Thoracic aorta (tissue), 2 donors: ENCODE measurements at regions not wholly inside any gene's neighbourhood (a gene's known extent, or its start where the extent isn't known, plus 50 kb on each side); places are given as distances from the start of the nearest gene placed in this dataset.

ENCODE experiments used
- ATAC-seq: fragments of 150-250 bp; one replicate; pipeline ENCODE4 v1.8.0; 2017; ENCODE audit warnings: low read depth; ENCODE audit not compliant: insufficient number of reproducible peaks, low FRiP score
- DNase-seq: peaks from one replicate; pipeline ENCODE4 v3.0.0-alpha.2; 2020; ENCODE audit warnings: low spot score
- H3K27ac ChIP-seq, 2 donors: fragments of 200-600 bp; sonication (generic); 1 replicate in 1 of 2; 2 replicates in 1 of 2; pipeline ENCODE4 v1.5.1; 2016; ENCODE audit warnings: mild to moderate bottlenecking in 2 of 2, moderate library complexity in 2 of 2
- H3K27me3 ChIP-seq: fragments of 200-600 bp; sonication (generic); replicated peaks from 2 replicates; pipeline ENCODE4 v1.6.0; 2016; ENCODE audit warnings: mild to moderate bottlenecking; ENCODE audit not compliant: insufficient read depth
- H3K36me3 ChIP-seq: fragments of 200-600 bp; sonication (generic); one replicate; pipeline ENCODE4 v1.5.1; 2016
- H3K4me1 ChIP-seq, 2 donors: fragments of 200-600 bp; sonication (generic); 1 replicate in 1 of 2; 2 replicates in 1 of 2; pipeline versions ENCODE4 v1.5.1 to v1.6.0; 2016; ENCODE audit warnings: low read depth in 2 of 2, mild to moderate bottlenecking in 1 of 2; ENCODE audit not compliant: control insufficient read depth in 1 of 2
- H3K4me3 ChIP-seq: fragments of 200-600 bp; sonication (generic); 2 replicates; pipeline ENCODE4 v1.5.1; 2016; ENCODE audit warnings: mild to moderate bottlenecking
- H3K9me3 ChIP-seq: fragments of 200-600 bp; sonication (generic); 2 replicates; pipeline ENCODE4 v1.5.1; 2016
- TF ChIP-seq, protein P1 (sequence below): fragments of 200-600 bp; sonication (generic); IDR thresholded peaks from one replicate; pipeline ENCODE4 v1.5.1; 2019; ENCODE audit warnings: antibody characterized with exemption

DNA sequence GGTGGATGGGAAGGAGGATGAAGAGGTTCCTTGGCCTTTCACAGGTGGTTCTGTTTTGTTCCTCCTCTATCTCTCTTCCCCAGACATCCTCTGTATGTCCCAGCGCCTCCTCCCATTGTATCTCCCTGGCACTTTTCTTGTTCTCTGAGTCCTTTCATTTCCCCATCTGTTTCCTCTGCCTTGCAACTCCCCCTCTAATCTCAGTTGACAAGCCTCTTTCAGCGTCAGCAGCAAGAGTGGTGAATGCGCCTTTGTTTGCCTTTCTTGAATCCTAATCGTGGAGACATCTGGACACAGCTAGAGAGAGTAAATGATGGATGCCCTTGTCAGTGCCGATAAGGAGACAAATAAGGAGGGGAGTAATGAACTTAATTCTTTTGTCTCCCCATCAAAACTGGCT is 167.0 kb downstream of the NDUFA10 start:
- H3K27ac ChIP-seq, result no peak overlapping the region
- no peak for DNase-seq
- no peaks in the 10 kb centered on the region for H3K36me3 ChIP-seq
- TF ChIP-seq, protein P1, sequence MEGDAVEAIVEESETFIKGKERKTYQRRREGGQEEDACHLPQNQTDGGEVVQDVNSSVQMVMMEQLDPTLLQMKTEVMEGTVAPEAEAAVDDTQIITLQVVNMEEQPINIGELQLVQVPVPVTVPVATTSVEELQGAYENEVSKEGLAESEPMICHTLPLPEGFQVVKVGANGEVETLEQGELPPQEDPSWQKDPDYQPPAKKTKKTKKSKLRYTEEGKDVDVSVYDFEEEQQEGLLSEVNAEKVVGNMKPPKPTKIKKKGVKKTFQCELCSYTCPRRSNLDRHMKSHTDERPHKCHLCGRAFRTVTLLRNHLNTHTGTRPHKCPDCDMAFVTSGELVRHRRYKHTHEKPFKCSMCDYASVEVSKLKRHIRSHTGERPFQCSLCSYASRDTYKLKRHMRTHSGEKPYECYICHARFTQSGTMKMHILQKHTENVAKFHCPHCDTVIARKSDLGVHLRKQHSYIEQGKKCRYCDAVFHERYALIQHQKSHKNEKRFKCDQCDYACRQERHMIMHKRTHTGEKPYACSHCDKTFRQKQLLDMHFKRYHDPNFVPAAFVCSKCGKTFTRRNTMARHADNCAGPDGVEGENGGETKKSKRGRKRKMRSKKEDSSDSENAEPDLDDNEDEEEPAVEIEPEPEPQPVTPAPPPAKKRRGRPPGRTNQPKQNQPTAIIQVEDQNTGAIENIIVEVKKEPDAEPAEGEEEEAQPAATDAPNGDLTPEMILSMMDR, result no peak
- H3K9me3 ChIP-seq, result no peaks in the 10 kb centered on the region
- no peak for ATAC-seq
- H3K4me1 ChIP-seq, result no peaks in the 10 kb centered on the region
- H3K27me3 ChIP-seq, result no peaks in the 10 kb centered on the region
- no peak overlapping the region for H3K4me3 ChIP-seq

DNA sequence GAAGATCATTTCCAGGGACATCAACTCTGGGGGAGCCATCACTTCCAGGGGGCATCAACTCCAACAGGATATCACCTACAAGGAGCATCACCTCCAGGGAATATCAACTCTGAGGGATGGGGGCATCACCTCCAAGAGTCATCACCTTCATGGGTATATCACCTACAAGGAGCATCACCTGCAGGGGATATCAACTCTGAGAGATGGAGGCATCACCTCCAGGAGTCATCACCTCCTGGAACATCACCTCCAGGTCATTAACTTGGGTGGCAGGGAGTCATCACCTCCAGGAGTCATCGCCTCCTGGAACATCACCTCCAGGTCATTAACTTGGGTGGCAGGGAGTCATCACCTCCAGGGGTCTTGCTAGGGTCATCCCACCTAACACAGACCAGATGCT is 167.6 kb downstream of the NDUFA10 start:
- ATAC-seq (no peak), DNase-seq (no peak)
- Histone ChIP-seq H3K4me3 (no peak overlapping the region), H3K27ac (no peak overlapping the region), H3K4me1 (no peaks in the 10 kb centered on the region), H3K36me3 (no peaks in the 10 kb centered on the region), H3K9me3 (no peaks in the 10 kb centered on the region), H3K27me3 (no peaks in the 10 kb centered on the region)
- TF ChIP-seq, protein P1, result no peak

DNA sequence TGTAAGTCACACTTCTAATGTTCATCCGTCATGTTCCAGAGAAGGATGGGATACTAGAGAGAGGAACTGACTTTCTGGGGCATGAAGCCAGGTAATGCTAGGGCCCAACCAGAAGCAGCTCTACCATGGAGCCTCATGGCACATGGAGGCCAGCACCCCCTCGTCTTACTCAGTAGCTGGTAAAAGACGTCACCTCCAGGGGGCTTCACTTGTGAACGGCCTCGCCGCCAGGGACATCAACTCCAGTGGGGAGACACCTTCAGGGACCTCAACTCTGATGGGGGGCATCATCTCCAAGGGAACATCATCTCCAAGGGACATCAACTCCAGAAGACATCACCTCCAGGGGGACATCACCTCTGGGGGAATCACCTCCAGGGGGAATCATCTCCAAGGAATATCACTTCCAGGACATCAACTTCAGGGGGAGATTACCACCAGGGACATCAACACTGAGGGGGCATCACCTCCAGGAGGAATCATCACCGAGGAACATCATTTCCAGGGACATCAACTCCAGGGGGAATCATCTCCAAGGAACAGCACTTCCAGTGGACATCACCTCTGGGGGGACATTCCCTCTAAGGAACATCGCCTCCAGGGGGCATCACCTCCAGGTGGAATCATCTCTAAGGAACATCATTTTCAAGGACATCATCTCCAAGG is 168.4 kb downstream of the NDUFA10 start:
- no peaks in the 10 kb centered on the region for H3K36me3 ChIP-seq
- TF ChIP-seq, protein P1, result no peak
- H3K27me3 ChIP-seq, result no peaks in the 10 kb centered on the region
- no peak overlapping the region for H3K27ac ChIP-seq
- no peaks in the 10 kb centered on the region for H3K4me1 ChIP-seq
- DNase-seq, result no peak
- no peaks in the 10 kb centered on the region for H3K9me3 ChIP-seq
- no peak for ATAC-seq
- no peak overlapping the region for H3K4me3 ChIP-seq

DNA sequence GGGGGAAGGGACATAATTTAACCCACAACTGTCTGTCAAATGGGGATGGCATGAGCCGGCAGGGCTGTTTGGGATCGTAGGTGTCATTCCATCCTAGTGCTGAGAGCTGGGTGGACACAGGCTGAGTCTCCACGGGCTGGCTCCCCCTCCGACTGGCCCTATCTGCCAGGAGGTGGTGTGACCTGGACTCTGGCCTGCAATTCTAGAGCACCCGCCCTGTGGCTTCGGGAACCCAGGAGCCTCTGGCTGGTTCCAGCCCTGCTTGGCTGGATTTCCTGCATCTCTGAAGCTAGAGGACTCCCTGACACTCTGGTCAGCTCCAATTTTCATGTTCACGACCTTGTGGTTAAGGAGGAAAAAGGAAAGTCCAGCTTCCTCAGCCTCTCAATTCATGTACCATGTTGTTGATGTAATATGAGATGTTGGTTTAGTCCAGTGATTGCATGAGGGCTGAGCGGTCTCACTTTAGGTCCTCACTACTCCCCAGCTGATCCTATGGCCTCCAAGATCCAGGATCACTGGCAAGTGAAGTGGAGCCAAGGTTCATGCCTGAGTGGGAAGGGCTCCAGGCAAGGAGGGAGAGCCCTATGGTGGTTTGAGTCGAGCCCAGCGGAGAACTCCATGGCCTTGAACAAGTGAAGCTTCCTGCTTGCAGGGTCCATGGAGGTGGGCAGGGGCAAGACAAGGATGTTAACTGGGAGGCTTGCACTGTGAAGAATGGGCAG is 169.1 kb downstream of the NDUFA10 start:
- TF ChIP-seq, protein P1, result no peak
- Histone ChIP-seq H3K27me3 (no peaks in the 10 kb centered on the region), H3K36me3 (no peaks in the 10 kb centered on the region), H3K4me3 (no peak overlapping the region), H3K9me3 (no peaks in the 10 kb centered on the region), H3K27ac (no peak overlapping the region), H3K4me1 (no peaks in the 10 kb centered on the region)
- ATAC-seq, result no peak
- no peak for DNase-seq

DNA sequence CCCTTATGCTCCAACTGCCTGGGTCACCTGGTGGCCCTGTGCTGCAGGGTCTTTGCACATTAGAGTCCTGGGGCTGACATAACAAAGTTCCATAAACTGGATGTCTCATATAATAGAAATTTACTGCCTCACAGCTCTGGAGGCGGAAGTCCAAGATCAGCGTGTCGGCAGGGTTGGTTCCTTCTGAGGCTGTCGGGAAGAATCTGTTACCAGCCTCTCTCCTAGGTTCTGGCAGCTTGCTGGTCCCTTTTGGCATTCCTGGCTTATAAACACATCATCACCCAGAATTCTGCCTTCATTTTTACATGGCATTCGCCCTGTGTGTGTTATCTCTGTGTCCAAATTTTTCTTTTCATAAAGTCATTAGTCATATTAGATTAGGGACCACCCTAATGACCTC is 170.5 kb downstream of the NDUFA10 start:
- Histone ChIP-seq H3K9me3 (peaks cover 4% of the 10 kb centered on the region), H3K36me3 (no peaks in the 10 kb centered on the region), H3K4me3 (no peak overlapping the region), H3K27ac (no peak overlapping the region), H3K4me1 (no peaks in the 10 kb centered on the region), H3K27me3 (no peaks in the 10 kb centered on the region)
- DNase-seq, result no peak
- TF ChIP-seq, protein P1, result no peak
- no peak for ATAC-seq
